GM23248 (cell line): ENCODE measurements at regions not wholly inside any gene's neighbourhood (a gene's known extent, or its start where the extent isn't known, plus 50 kb on each side); places are given as distances from the start of the nearest gene placed in this dataset.

Source experiments
- DNase-seq: peaks from one replicate; pipeline ENCODE4 v3.0.0-alpha.2; 2015
- H2AFZ ChIP-seq: fragments of 200-600 bp; sonication (generic); 2 replicates; pipeline ENCODE4 v1.6.1; 2016; ENCODE audit warnings: antibody characterized with exemption
- H3F3A ChIP-seq: fragments of 200-600 bp; sonication (generic); 2 replicates; pipeline ENCODE4 v1.6.1; 2016; ENCODE audit warnings: mild to moderate bottlenecking, antibody characterized with exemption, mixed run types; ENCODE audit not compliant: insufficient read depth
- H3K27ac ChIP-seq: fragments of 200-600 bp; sonication (generic); 2 replicates; pipeline ENCODE4 v1.5.1; 2016; ENCODE audit warnings: mild to moderate bottlenecking
- H3K27me3 ChIP-seq: fragments of 200-600 bp; sonication (generic); replicated peaks from 2 replicates; pipeline ENCODE4 v1.6.1; 2016; ENCODE audit warnings: mild to moderate bottlenecking; ENCODE audit not compliant: insufficient read depth
- H3K36me3 ChIP-seq: fragments of 200-600 bp; sonication (generic); 2 replicates; pipeline ENCODE4 v1.6.1; 2016; ENCODE audit warnings: low read depth, mild to moderate bottlenecking
- H3K4me1 ChIP-seq: fragments of 200-600 bp; sonication (generic); 2 replicates; pipeline ENCODE4 v1.6.1; 2016; ENCODE audit warnings: mild to moderate bottlenecking; ENCODE audit not compliant: insufficient read depth
- H3K4me2 ChIP-seq: fragments of 200-600 bp; sonication (generic); one replicate; pipeline ENCODE4 v1.6.1; 2016; ENCODE audit warnings: mild to moderate bottlenecking; ENCODE audit not compliant: unreplicated experiment
- H3K4me3 ChIP-seq: fragments of 200-600 bp; sonication (generic); 2 replicates; pipeline ENCODE4 v1.5.1; 2016; ENCODE audit warnings: mild to moderate bottlenecking
- H3K79me2 ChIP-seq: fragments of 200-600 bp; sonication (generic); 2 replicates; pipeline ENCODE4 v1.6.1; 2016; ENCODE audit warnings: mild to moderate bottlenecking; ENCODE audit not compliant: insufficient read depth
- H3K9ac ChIP-seq: fragments of 200-600 bp; sonication (generic); 2 replicates; pipeline ENCODE4 v1.6.1; 2016; ENCODE audit warnings: mild to moderate bottlenecking
- H3K9me2 ChIP-seq: fragments of 200-600 bp; sonication (generic); 2 replicates; pipeline ENCODE4 v1.6.1; 2016; ENCODE audit warnings: mixed run types, mild to moderate bottlenecking, moderate library complexity; ENCODE audit not compliant: insufficient read depth
- H3K9me3 ChIP-seq: fragments of 200-600 bp; sonication (generic); one replicate; pipeline ENCODE4 v1.6.1; 2017; ENCODE audit warnings: low read depth
- H4K20me1 ChIP-seq: fragments of 200-600 bp; sonication (generic); 2 replicates; pipeline ENCODE4 v1.6.0; 2016; ENCODE audit not compliant: insufficient read depth
- EZH2 ChIP-seq: fragments of 200-600 bp; sonication (generic); IDR thresholded peaks from 2 replicates; pipeline ENCODE4 v1.6.1; 2018; ENCODE audit warnings: antibody characterized with exemption, mild to moderate bottlenecking; ENCODE audit not compliant: insufficient read depth, poor library complexity, severe bottlenecking
- EZH2phosphoT487 ChIP-seq: fragments of 200-600 bp; sonication (generic); IDR thresholded peaks from 2 replicates; pipeline ENCODE4 v1.6.1; 2018; ENCODE audit warnings: antibody characterized with exemption, moderate library complexity, mild to moderate bottlenecking, low read depth; ENCODE audit not compliant: insufficient read depth
- WGBS, 2 experiments: methylation state at CpG; one replicate each; pipeline ENCODE4 v1.1.6; 2015 to 2017; ENCODE audit warnings: low lambda C conversion rate in 2 of 2, low coverage in 1 of 2; ENCODE audit errors: missing lambda C conversion rate in 2 of 2; 5-methylcytosine and 5-hydroxymethylcytosine counted together
- in situ Hi-C: fragments of 300-500 bp; cut with MboI; formaldehyde crosslinking; loops from 2 replicates; pipeline ENCODE4 v1.15.0; 2020

DNA sequence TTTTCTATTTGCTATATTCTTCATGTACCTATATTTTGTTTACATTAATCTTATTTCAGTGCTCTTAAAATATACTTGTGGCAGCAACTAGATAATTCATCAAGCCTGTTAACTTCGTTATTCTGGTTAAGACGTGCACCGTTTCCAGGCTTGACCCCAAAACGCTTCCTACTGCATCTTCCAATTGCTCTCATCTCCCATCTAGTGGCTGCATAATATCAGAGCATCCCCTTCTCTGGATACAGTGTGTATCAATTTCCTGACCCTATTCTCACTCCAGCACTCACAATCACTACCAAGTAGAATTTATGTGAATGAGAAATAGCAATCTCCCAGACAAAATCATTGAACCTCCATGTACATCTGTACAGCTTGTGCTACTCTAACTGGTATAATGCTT, 1280.3 kb upstream of the B3GALT2 start:
- Histone ChIP-seq H3K36me3 (no peaks in the 10 kb centered on the region), H4K20me1 (no peaks in the 10 kb centered on the region), H3K4me2 (no peak overlapping the region), H3K9ac (no peak overlapping the region), H3K27me3 (no peaks in the 10 kb centered on the region), H3K27ac (no peak overlapping the region), H2AFZ (no peak overlapping the region), H3K9me2 (no peaks in the 10 kb centered on the region), H3K9me3 (peaks cover 5% of the 10 kb centered on the region), H3K79me2 (no peaks in the 10 kb centered on the region), H3K4me1 (no peaks in the 10 kb centered on the region), H3F3A (no peaks in the 10 kb centered on the region), H3K4me3 (no peak overlapping the region)
- WGBS, 2 experiments: 15% methylated on average over 4 of the region's 4 CpGs
- in situ Hi-C loops: no loop called here
- DNase-seq: no peak
- TF ChIP-seq EZH2 (no peak), EZH2phosphoT487 (no peak)

DNA sequence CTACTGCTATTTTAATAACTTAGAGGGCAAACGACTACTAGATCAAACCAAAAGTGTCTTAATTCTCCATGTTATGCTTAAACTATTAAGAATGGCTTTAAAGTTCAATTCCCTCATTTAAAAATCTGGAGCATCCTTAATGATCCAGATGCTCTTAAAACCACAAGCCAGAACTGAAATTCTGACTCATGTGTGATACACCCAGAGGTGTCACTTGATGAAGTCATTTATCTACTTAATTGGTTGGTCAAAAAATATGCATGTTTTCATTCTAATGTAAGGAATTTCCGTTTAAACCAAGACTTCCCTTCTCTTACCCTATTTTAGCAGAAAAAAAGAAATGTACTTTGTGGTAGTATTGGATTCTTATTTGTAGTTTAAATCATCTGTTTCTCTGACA, 1261.2 kb upstream of the B3GALT2 start:
- H3K9me3 ChIP-seq: no peaks in the 10 kb centered on the region
- no peak for DNase-seq
- no peak overlapping the region for H3K4me2 ChIP-seq
- no peak overlapping the region for H3K9ac ChIP-seq
- TF ChIP-seq EZH2 (no peak), EZH2phosphoT487 (no peak)
- no peak overlapping the region for H3K4me3 ChIP-seq
- no peak overlapping the region for H2AFZ ChIP-seq
- WGBS, 2 experiments: 0% methylated on average over 2 of the region's 2 CpGs
- H4K20me1 ChIP-seq: no peaks in the 10 kb centered on the region
- H3K36me3 ChIP-seq: no peaks in the 10 kb centered on the region
- in situ Hi-C loops: no loop called here
- H3K9me2 ChIP-seq: no peaks in the 10 kb centered on the region
- H3K27ac ChIP-seq: no peak overlapping the region
- H3F3A ChIP-seq: no peaks in the 10 kb centered on the region
- no peaks in the 10 kb centered on the region for H3K4me1 ChIP-seq
- H3K27me3 ChIP-seq: no peaks in the 10 kb centered on the region
- H3K79me2 ChIP-seq: no peaks in the 10 kb centered on the region

DNA sequence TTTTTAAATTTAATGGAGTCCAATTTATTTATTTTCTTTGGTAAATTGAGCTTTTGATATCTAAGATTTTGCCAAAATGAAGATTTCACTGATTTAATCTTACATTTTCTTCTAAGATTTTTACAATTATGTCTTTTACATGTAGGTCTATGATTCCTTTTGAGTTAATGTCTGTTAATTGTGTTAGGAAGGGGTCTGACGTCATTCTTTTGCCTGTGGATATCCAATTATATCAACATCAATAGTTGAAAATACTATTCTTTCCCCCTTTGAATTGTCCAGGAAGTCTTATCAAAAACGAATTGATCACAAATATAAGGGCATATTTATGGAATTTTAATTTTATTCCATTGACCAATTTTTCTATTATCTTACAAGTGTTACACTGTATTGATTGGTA, 1258.8 kb upstream of the B3GALT2 start:
- 16 to 24% methylated on average over 2 of the region's 2 CpGs for WGBS, 2 experiments

DNA sequence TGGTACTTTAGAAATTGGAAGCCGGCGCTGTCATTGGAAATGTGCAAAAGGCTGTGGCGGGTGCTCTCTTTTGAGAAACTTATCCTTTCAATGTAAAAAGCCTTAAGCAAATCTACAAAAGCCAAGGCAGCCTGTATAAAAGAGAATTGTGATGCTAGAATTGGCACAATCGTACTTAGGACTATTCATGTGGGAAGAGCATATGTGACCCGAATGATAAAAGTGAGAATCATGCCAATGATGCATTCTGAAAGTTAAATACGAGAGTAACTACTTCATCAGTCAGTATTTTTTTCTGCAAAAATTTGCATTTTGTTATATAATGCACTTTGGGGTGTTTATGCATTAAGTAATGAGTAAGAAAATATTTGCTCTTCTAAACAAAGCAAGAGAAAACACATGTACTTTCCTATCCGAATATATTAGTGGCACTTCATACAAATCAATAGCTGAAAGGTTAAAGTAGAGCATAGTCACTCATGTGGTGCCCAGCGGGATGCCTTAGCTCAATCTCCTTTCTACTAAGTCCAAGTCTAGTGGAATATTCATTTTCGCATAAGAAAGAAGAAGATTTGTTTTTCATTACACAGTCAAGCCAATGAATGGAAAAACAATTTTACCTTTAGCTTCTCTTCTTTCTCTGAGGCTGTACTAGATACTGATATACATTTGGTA, 1256.6 kb upstream of the B3GALT2 start:
- in situ Hi-C loops: no loop called here
- Histone ChIP-seq H2AFZ (no peak overlapping the region), H3K4me2 (no peak overlapping the region), H4K20me1 (no peaks in the 10 kb centered on the region), H3K4me3 (no peak overlapping the region), H3K9me3 (no peaks in the 10 kb centered on the region), H3K9me2 (no peaks in the 10 kb centered on the region), H3K27me3 (no peaks in the 10 kb centered on the region), H3K79me2 (no peaks in the 10 kb centered on the region), H3K36me3 (no peaks in the 10 kb centered on the region), H3F3A (no peaks in the 10 kb centered on the region), H3K4me1 (no peaks in the 10 kb centered on the region), H3K27ac (no peak overlapping the region), H3K9ac (no peak overlapping the region)
- DNase-seq: no peak
- WGBS, 2 experiments: 27 to 30% methylated on average over 9 of the region's 9 CpGs
- TF ChIP-seq EZH2phosphoT487 (no peak), EZH2 (no peak)

More for the DNA sequence above, 1258.8 kb upstream of the B3GALT2 start:
- H3F3A ChIP-seq: no peaks in the 10 kb centered on the region
- no peak overlapping the region for H3K4me2 ChIP-seq
- no peaks in the 10 kb centered on the region for H4K20me1 ChIP-seq
- no peaks in the 10 kb centered on the region for H3K27me3 ChIP-seq
- no peak overlapping the region for H3K9ac ChIP-seq
- no peaks in the 10 kb centered on the region for H3K9me2 ChIP-seq
- TF ChIP-seq EZH2 (no peak), EZH2phosphoT487 (no peak)
- in situ Hi-C loops: no loop called here
- no peaks in the 10 kb centered on the region for H3K36me3 ChIP-seq
- no peaks in the 10 kb centered on the region for H3K4me1 ChIP-seq
- no peak for DNase-seq
- no peaks in the 10 kb centered on the region for H3K9me3 ChIP-seq
- H2AFZ ChIP-seq: no peak overlapping the region
- H3K79me2 ChIP-seq: no peaks in the 10 kb centered on the region
- no peak overlapping the region for H3K27ac ChIP-seq
- no peak overlapping the region for H3K4me3 ChIP-seq
